ENCODE measurements at regions not wholly inside any gene's neighbourhood (a gene's known extent, or its start where the extent isn't known, plus 50 kb on each side); places are given as distances from the start of the nearest gene placed in this dataset.

GRCh38 chr2:111689941-111690340 lies 194.1 kb downstream of the ANAPC1 start:
- Histone ChIP-seq H3K27me3 (no peaks in the 10 kb centered on the region), H3K36me3 (no peaks in the 10 kb centered on the region), H3K27ac (no peak overlapping the region), H3K4me1 (ENCODE audit: control insufficient read depth in 1 of 2, insufficient read depth in 1 of 2, low read depth in 1 of 2, low read length in 1 of 2) (no peaks in the 10 kb centered on the region), H3K9me3 (no peaks in the 10 kb centered on the region), H3K4me3 (ENCODE audit: low read depth in 1 of 2, low read length in 1 of 2) (no peak overlapping the region)
- TF ChIP-seq, protein P1, sequence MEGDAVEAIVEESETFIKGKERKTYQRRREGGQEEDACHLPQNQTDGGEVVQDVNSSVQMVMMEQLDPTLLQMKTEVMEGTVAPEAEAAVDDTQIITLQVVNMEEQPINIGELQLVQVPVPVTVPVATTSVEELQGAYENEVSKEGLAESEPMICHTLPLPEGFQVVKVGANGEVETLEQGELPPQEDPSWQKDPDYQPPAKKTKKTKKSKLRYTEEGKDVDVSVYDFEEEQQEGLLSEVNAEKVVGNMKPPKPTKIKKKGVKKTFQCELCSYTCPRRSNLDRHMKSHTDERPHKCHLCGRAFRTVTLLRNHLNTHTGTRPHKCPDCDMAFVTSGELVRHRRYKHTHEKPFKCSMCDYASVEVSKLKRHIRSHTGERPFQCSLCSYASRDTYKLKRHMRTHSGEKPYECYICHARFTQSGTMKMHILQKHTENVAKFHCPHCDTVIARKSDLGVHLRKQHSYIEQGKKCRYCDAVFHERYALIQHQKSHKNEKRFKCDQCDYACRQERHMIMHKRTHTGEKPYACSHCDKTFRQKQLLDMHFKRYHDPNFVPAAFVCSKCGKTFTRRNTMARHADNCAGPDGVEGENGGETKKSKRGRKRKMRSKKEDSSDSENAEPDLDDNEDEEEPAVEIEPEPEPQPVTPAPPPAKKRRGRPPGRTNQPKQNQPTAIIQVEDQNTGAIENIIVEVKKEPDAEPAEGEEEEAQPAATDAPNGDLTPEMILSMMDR (IDR thresholded peaks at IDR 0.05) = no peak

DNA sequence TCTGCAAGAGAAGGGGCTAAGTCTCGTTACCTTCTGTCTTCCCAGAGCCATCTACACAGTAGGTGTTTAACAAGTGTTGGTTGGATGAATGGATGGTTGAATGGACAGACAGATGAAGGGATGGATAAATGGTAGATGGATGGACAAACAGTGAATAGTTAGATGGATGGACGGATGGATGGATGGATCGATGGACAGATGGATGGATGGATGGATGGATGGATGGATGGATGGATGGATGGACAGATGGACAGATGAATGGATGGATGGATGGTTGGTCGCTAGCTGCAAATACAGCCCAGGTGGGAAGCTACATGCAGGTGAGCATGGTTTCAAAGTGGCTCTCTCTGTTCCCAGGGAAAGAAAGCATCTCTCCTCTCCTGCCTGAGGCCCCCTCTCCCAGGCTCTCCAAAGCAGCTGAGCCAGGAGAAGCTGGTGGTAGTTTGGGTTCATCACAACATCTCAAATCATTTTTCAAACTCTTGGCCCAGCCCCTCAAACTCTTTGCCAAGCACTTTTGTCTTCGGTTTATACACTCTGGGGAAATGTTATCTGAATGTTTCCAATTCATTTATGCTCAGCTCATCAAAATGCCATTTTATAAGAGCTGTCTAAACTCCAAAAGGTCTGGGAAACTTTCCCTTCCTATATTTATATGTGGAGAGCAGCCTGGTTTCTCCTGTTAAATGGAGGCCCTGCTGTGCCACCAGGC lies 192.7 kb downstream of the ANAPC1 start:
- TF ChIP-seq, protein P1 (IDR thresholded peaks at IDR 0.05) = no peak
- Histone ChIP-seq H3K27ac (no peak overlapping the region), H3K9me3 (no peaks in the 10 kb centered on the region), H3K27me3 (no peaks in the 10 kb centered on the region), H3K4me1 (ENCODE audit: control insufficient read depth in 1 of 2, insufficient read depth in 1 of 2, low read depth in 1 of 2, low read length in 1 of 2) (no peaks in the 10 kb centered on the region), H3K36me3 (no peaks in the 10 kb centered on the region), H3K4me3 (ENCODE audit: low read depth in 1 of 2, low read length in 1 of 2) (no peak overlapping the region)

DNA sequence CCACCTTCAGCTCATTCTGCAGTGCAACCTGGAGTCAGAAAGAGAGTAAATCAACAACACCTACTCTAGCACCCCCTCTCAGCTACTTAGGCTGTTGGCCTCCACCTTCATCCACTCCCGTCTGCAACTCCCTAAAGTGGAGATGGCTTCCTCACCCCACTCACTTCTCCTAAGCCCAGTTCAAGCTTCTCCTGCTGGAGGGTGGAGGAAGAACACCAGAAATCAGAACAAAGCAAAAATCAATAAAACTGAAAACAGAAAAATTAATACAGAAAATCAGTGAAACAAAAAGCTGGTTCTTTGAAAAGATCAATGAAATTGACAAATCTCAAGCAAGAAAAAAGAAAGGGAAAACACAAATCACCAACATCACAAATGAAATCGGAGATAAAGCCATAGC lies 191.7 kb downstream of the ANAPC1 start:
- TF ChIP-seq, protein P1 (IDR thresholded peaks at IDR 0.05) = no peak
- Histone ChIP-seq H3K4me3 (ENCODE audit: low read depth in 1 of 2, low read length in 1 of 2) (no peak overlapping the region), H3K4me1 (ENCODE audit: control insufficient read depth in 1 of 2, insufficient read depth in 1 of 2, low read depth in 1 of 2, low read length in 1 of 2) (peaks cover 0 to under 1% of the 10 kb centered on the region in 2 experiments), H3K27me3 (no peaks in the 10 kb centered on the region), H3K27ac (no peak overlapping the region), H3K36me3 (no peaks in the 10 kb centered on the region), H3K9me3 (no peaks in the 10 kb centered on the region)

DNA sequence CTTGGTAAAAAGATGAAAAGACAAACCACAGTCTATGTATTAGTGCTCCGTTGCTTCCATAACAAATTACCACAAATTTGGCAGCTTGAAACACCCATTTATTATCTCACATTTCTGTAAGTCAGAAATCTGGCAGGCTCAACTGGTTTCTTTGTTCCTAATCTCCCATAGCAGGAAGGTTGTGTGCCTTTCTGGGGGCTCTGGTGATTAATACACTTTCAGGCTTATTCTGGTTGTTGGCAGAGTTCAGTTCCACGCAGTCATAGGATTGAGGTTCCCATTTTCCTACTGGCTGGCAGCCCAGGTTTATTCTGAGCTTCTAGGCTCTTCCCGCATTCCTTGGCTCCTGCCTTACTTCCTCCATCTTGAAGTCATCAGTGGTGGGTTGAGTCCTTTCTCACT lies 189.3 kb downstream of the ANAPC1 start:
- Histone ChIP-seq H3K27me3 (no peaks in the 10 kb centered on the region), H3K4me3 (ENCODE audit: low read depth in 1 of 2, low read length in 1 of 2) (no peak overlapping the region), H3K27ac (no peak overlapping the region), H3K4me1 (ENCODE audit: control insufficient read depth in 1 of 2, insufficient read depth in 1 of 2, low read depth in 1 of 2, low read length in 1 of 2) (peaks cover 19 to 25% of the 10 kb centered on the region in 2 experiments), H3K9me3 (no peaks in the 10 kb centered on the region), H3K36me3 (no peaks in the 10 kb centered on the region)
- TF ChIP-seq, protein P1 (IDR thresholded peaks at IDR 0.05) = no peak

DNA sequence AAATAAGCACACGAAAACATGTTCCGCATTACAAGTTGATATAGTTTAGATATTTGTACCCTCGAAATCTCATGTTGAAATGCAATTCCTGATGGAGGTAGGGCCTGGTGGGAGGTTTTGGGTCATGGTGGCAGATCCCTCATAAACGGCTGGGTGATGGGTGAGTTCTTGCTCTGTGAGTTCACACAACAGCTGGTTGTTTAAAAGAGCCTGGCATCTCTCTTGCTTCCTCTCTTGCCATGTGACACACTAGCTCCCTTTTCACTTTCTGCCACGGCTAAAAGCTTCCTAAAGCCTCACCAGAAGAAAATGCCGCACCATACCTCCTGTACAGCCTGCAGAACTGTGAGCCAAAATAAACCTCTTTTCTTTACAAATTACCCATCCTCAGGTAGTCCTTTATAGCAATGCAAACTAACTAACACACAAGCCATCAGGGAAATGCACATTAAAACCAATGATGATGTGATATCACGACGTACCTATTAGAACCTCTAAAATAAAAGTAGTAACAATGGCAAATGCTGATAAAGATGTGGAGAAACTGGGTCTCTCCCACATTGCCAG lies 188.5 kb downstream of the ANAPC1 start:
- no peaks in the 10 kb centered on the region for H3K36me3 ChIP-seq
- no peaks in the 10 kb centered on the region for H3K9me3 ChIP-seq
- peaks cover 28 to 33% of the 10 kb centered on the region in 2 experiments for H3K4me1 ChIP-seq (ENCODE audit: control insufficient read depth in 1 of 2, insufficient read depth in 1 of 2, low read depth in 1 of 2, low read length in 1 of 2)
- no peaks in the 10 kb centered on the region for H3K27me3 ChIP-seq
- H3K27ac ChIP-seq = no peak overlapping the region
- TF ChIP-seq, protein P1 (IDR thresholded peaks at IDR 0.05) = no peak
- no peak overlapping the region for H3K4me3 ChIP-seq (ENCODE audit: low read depth in 1 of 2, low read length in 1 of 2)

Measured in neutrophil (primary cell).